22Rv1 (cell line): ENCODE measurements at regions not wholly inside any gene's neighbourhood (a gene's known extent, or its start where the extent isn't known, plus 50 kb on each side); places are given as distances from the start of the nearest gene placed in this dataset.

Source experiments
- H3K27ac ChIP-seq: fragments of 450-650 bp; 2 replicates; pipeline ENCODE4 v1.5.1; 2017
- CTCF ChIP-seq: fragments of 450-650 bp; IDR thresholded peaks from 2 replicates; pipeline ENCODE4 v1.5.1; 2017; ENCODE audit warnings: mild to moderate bottlenecking
- ZFX ChIP-seq: fragments of 450-650 bp; IDR thresholded peaks from 2 replicates; pipeline ENCODE4 v1.6.1; 2017; ENCODE audit warnings: antibody characterized with exemption, borderline replicate concordance

- TF ChIP-seq CTCF = no peak
- TF ChIP-seq ZFX = no peak
- no peak overlapping the region for H3K27ac ChIP-seq
Observed at GRCh38 chr4:53815281-53815680, 224.0 kb upstream of the LNX1 start.

- TF ChIP-seq ZFX = no peak
- TF ChIP-seq CTCF = no peak
- H3K27ac ChIP-seq = no peak overlapping the region
Observed at GRCh38 chr4:53813998-53814397, 222.7 kb upstream of the LNX1 start.

- TF ChIP-seq ZFX (no peak), CTCF (no peak)
- no peak overlapping the region for H3K27ac ChIP-seq
Observed at GRCh38 chr4:53810643-53811042, 219.4 kb upstream of the LNX1 start.

- H3K27ac ChIP-seq = no peak overlapping the region
- no peak for TF ChIP-seq ZFX
- no peak for TF ChIP-seq CTCF
Observed at GRCh38 chr4:53809816-53810215, 218.5 kb upstream of the LNX1 start.

- no peak for TF ChIP-seq ZFX
- no peak for TF ChIP-seq CTCF
- no peak overlapping the region for H3K27ac ChIP-seq
Observed at GRCh38 chr4:53805291-53805690, 214.0 kb upstream of the LNX1 start.

GRCh38 chr4:53804719-53805118, 213.4 kb upstream of the LNX1 start:
- no peak overlapping the region for H3K27ac ChIP-seq
- TF ChIP-seq CTCF (peak; percentile 80), ZFX (no peak)

GRCh38 chr4:53802500-53802899, 211.2 kb upstream of the LNX1 start:
- TF ChIP-seq CTCF = no peak
- no peak for TF ChIP-seq ZFX
- no peak overlapping the region for H3K27ac ChIP-seq
